Activated CD4-positive, alpha-beta T cell treated with anti-CD3 and anti-CD28 coated beads, Interleukin-2, amount 10 ng/mL, durations not matched to agents 7 days and 5 days (primary cell): ENCODE measurements at regions not wholly inside any gene's neighbourhood (a gene's known extent, or its start where the extent isn't known, plus 50 kb on each side); places are given as distances from the start of the nearest gene placed in this dataset.

ENCODE experiments used
- CTCF ChIA-PET: fragments of 350-600 bp; sonication (Branson Sonifier 250); formaldehyde crosslinking; loops from one replicate; lab custom pipeline; 2021; ENCODE audit warnings: antibody characterized with exemption; lab: Charles Lee
- POLR2A ChIA-PET: fragments of 350-600 bp; sonication (Branson Sonifier 250); formaldehyde crosslinking; loops from one replicate; lab custom pipeline; 2021; ENCODE audit warnings: antibody characterized with exemption; lab: Charles Lee
- DNase-seq: peaks from one replicate; pipeline ENCODE4 v3.0.0-alpha.2; 2020
- H3K27ac Mint-ChIP-seq: one replicate; pipeline ENCODE4 v1.8.0; 2021; ENCODE audit warnings: mild to moderate bottlenecking, moderate library complexity, mixed read lengths
- H3K27me3 Mint-ChIP-seq: one replicate; pipeline ENCODE4 v1.8.0; 2021; ENCODE audit warnings: mixed read lengths
- H3K36me3 Mint-ChIP-seq: one replicate; pipeline ENCODE4 v1.8.0; 2021; ENCODE audit warnings: low read depth, mixed read lengths
- H3K4me1 Mint-ChIP-seq: one replicate; pipeline ENCODE4 v1.8.0; 2021; ENCODE audit warnings: mixed read lengths
- H3K4me3 Mint-ChIP-seq: one replicate; pipeline ENCODE4 v1.8.0; 2021; ENCODE audit warnings: mild to moderate bottlenecking, moderate library complexity, mixed read lengths
- H3K9me3 Mint-ChIP-seq: one replicate; pipeline ENCODE4 v1.8.0; 2021; ENCODE audit warnings: mixed read lengths

DNA sequence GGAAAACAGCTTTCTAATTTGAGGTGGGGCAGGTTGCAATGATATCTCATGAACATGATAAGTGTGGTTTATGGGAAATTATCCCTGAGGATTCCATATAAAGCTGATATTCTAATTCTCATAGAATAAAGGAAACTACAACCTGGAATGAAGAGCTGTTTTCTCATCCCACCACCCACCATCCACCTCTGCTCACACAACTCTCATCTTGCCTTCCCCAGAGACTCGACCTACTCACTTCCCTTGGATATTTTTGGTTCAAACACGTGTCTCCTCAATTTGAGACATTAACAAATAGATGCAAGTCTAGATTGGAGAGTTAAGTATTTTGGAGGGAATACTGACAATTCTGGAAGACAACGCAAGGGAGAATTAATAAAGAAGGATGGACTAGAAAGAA is 490.9 kb downstream of the TMEM182 start:
- DNase-seq = no peak
- H3K9me3 Mint-ChIP-seq = peaks cover 3% of the 10 kb centered on the region
- CTCF ChIA-PET = no interaction called here
- no peaks in the 10 kb centered on the region for H3K36me3 Mint-ChIP-seq
- H3K4me3 Mint-ChIP-seq = no peak overlapping the region
- POLR2A ChIA-PET = no interaction called here
- no peak overlapping the region for H3K27ac Mint-ChIP-seq
- no peaks in the 10 kb centered on the region for H3K27me3 Mint-ChIP-seq
- no peaks in the 10 kb centered on the region for H3K4me1 Mint-ChIP-seq

DNA sequence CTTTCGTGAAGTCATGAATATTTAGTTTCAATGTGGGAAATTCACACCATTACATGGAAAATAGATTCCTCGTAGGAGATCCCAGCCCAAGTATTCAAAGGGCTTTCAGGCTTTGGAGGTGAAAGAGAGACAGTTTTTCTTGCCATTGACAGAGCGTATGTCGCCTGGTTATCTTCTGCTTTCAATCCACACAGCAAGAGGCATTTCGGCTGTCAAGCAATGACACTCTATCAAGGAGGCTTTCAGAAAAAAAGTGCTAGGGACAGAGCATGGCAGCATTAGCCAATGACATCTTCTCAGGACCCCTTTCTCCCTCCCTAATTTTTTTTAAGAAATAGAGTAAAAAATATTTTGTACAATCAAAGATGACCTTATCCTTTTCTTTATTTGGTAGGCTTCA is 492.8 kb downstream of the TMEM182 start:
- CTCF ChIA-PET = no interaction called here

DNA sequence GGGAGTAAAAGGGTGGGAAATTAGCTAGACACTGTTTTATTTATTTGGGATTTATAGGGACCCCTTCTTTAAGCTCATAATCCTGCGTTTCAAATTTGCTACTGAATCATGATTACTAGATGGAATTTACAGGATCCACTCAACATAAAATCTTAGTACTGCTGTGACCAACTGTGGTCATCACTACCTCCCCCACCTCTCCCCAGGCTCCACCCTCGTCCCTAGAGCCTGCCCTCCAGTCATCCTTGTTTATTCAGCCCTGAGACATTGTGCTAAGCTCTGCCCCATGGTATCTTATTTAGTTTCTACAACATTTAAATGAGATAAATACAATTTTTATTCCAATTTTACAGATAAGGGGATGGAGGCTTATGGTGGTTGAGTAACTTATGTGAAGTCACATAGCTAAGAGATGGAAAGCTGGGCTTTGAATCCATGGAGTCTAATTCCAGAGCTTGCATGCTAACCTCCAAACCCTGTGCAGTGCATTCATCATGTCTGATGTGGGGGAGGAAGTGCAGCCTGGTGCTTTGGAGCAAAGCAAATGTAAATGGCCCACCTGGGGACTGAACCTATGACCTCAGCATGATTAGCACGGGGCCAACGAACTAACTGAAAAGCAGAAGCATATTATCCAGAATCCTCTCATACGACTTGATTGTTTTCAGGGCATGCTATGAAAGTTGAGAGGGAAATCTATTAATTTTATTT is 502.4 kb downstream of the TMEM182 start:
- H3K36me3 Mint-ChIP-seq = no peaks in the 10 kb centered on the region
- H3K27me3 Mint-ChIP-seq = no peaks in the 10 kb centered on the region
- no peaks in the 10 kb centered on the region for H3K4me1 Mint-ChIP-seq
- no peak overlapping the region for H3K27ac Mint-ChIP-seq
- DNase-seq = no peak
- POLR2A ChIA-PET = no interaction called here
- peaks cover 6% of the 10 kb centered on the region for H3K9me3 Mint-ChIP-seq
- H3K4me3 Mint-ChIP-seq = no peak overlapping the region
- CTCF ChIA-PET = no interaction called here

More for the DNA sequence above, 492.8 kb downstream of the TMEM182 start:
- POLR2A ChIA-PET = no interaction called here
- no peak for DNase-seq
- H3K4me3 Mint-ChIP-seq = no peak overlapping the region
- no peaks in the 10 kb centered on the region for H3K36me3 Mint-ChIP-seq
- no peak overlapping the region for H3K27ac Mint-ChIP-seq
- peaks cover 3% of the 10 kb centered on the region for H3K9me3 Mint-ChIP-seq
- H3K27me3 Mint-ChIP-seq = no peaks in the 10 kb centered on the region
- H3K4me1 Mint-ChIP-seq = no peaks in the 10 kb centered on the region

DNA sequence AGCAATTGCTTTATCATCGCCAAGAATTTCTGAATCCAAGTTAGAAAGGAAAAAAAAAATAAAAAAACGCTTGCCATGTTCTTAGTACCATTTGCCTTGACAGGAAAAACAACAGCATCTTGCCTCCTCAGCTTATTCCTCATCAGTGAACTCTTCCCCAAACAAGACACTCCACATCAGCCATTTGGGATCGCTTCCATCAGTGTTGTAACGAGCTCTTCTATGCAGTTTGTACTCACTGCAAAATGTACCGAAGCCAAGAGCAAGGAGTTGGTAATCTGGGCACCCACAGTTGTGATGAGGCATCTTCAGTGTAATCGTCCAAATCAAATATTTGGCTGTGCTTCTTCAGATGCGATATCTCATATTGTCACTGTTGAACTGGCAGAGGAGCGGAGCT is 503.7 kb downstream of the TMEM182 start:
- Mint-ChIP-seq H3K36me3 (no peaks in the 10 kb centered on the region), H3K4me3 (no peak overlapping the region), H3K27me3 (no peaks in the 10 kb centered on the region), H3K9me3 (peaks cover 6% of the 10 kb centered on the region), H3K27ac (no peak overlapping the region), H3K4me1 (no peaks in the 10 kb centered on the region)
- CTCF ChIA-PET = no interaction called here
- DNase-seq = no peak
- POLR2A ChIA-PET = no interaction called here

DNA sequence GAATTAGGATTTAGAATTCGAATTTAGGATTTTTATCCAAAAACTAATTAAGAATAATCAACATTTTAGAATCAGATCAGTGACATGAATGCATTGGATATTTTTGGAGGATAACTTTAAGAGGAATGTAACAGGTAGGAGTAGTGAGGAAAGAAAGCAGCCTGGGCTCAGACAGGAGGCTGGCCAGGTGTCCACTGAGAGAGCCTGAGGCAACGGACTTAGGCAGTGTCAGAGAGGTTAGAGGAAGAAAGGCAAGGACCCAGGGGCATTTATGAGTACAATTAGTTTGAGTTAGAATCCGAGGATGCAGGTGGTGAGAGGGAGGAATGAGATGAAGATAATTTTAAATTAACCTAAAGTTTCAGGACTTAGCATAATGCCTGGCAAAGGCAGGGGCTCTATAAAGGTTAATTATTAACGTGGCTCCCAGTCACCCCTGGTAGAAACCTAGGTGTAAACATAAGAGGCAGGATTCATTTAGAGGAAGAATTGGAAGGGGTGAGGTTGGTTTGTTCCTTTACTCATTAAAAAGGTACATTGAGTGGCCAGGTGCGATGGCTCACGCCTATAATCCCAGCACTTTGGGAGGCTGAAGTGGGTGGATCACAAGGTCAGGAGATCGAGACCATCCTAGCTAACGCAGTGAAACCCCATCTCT is 507.1 kb downstream of the TMEM182 start:
- H3K4me1 Mint-ChIP-seq = no peaks in the 10 kb centered on the region
- ChIA-PET POLR2A (no interaction called here), CTCF (interaction anchor here (0.6 kb wide), 2 partner anchors 28 to 838 kb away, joined by 3 to 4 read pairs; no protein-coding TSS in a partner anchor)
- no peaks in the 10 kb centered on the region for H3K27me3 Mint-ChIP-seq
- no peak for DNase-seq
- H3K36me3 Mint-ChIP-seq = no peaks in the 10 kb centered on the region
- H3K27ac Mint-ChIP-seq = no peak overlapping the region
- no peak overlapping the region for H3K4me3 Mint-ChIP-seq
- peaks cover 11% of the 10 kb centered on the region for H3K9me3 Mint-ChIP-seq

DNA sequence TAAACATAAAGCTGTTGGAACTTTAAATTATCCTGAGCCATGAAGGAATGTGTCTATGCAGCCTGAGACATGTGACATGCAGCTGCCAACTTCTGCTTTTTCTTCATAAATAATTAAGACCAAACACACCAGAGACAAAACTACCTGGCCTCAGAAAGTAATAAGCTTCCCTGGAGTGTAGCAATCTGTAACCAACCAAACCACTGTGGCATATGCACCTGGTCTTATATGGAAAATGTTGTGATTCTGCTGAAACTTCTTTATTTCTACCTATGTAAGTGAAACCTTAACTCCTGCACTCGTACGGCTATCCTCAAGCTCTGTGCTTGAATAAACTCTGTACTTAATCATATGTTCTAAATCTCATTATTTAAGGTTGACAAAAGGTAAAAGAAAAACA is 515.0 kb downstream of the TMEM182 start:
- Mint-ChIP-seq H3K4me3 (no peak overlapping the region), H3K27me3 (no peaks in the 10 kb centered on the region), H3K36me3 (no peaks in the 10 kb centered on the region), H3K27ac (no peak overlapping the region), H3K9me3 (peaks cover 5% of the 10 kb centered on the region), H3K4me1 (no peaks in the 10 kb centered on the region)
- CTCF ChIA-PET = no interaction called here
- no peak for DNase-seq
- POLR2A ChIA-PET = no interaction called here

DNA sequence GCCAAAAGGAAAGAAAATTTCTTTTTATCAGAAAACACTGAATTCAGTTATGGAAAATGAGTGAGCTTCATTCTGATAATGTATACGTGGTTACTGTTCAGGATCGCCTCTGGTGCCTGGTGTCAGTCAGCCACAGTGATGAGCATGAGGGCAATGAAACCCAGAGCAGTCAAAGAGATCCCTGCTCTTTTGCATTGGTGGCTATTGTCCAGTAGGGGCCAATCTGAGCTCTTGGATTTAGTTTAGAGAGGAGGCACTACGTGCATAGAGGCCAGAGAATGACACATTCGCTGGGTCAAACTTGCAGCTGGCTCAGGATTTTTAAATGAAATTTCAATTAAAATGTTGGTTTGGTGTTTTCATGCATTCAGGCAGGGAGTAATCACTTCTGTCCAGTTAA is 522.9 kb downstream of the TMEM182 start:
- Mint-ChIP-seq H3K4me3 (no peak overlapping the region), H3K27me3 (no peaks in the 10 kb centered on the region), H3K9me3 (no peaks in the 10 kb centered on the region), H3K27ac (no peak overlapping the region), H3K4me1 (no peaks in the 10 kb centered on the region), H3K36me3 (no peaks in the 10 kb centered on the region)
- ChIA-PET POLR2A (no interaction called here), CTCF (no interaction called here)
- DNase-seq = no peak

DNA sequence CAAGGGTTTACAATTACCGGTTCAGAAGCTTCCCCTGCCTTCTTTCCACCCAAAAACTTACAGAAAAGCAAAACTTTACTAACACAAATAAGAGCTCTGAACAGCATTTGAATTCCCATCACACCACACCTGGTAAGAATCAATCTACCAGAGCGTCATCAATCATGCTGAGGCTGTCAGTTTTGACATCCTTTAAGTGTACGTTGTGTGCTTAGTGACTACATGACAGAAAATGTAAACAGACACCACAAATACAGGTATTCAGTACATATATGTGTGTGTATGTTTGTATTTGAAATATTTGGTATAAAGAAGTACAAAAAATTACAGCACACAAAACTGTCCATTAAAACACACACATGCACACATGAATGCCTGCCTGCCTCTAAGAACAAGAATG is 523.5 kb downstream of the TMEM182 start:
- no peak overlapping the region for H3K4me3 Mint-ChIP-seq

DNA sequence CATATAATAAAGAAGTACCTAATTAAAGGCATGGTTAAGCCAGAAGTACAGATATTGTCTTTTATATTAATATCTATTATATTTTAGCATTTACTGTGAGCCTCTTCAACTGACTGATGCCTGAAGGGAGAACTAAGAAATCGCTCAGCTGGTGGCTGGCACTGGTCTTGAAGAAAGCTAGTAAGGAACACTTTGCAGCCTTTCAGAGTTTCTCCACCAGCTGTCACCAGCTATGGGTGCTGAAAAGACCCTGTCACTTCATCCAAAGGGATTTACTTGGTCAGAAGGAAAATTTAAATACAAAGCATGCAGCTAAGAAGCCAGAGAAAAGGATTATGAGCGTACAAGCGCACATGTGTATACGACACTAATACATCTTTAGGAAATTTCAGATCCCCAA is 525.9 kb downstream of the TMEM182 start:
- no peaks in the 10 kb centered on the region for H3K36me3 Mint-ChIP-seq
- POLR2A ChIA-PET = no interaction called here

More for the DNA sequence above, 523.5 kb downstream of the TMEM182 start:
- CTCF ChIA-PET = interaction anchor here (0.6 kb wide), 1 partner anchor 28 kb away, joined by 3 read pairs; no protein-coding TSS in a partner anchor
- Mint-ChIP-seq H3K36me3 (no peaks in the 10 kb centered on the region), H3K4me1 (no peaks in the 10 kb centered on the region), H3K27me3 (no peaks in the 10 kb centered on the region), H3K9me3 (no peaks in the 10 kb centered on the region), H3K27ac (no peak overlapping the region)
- POLR2A ChIA-PET = no interaction called here
- DNase-seq = no peak

DNA sequence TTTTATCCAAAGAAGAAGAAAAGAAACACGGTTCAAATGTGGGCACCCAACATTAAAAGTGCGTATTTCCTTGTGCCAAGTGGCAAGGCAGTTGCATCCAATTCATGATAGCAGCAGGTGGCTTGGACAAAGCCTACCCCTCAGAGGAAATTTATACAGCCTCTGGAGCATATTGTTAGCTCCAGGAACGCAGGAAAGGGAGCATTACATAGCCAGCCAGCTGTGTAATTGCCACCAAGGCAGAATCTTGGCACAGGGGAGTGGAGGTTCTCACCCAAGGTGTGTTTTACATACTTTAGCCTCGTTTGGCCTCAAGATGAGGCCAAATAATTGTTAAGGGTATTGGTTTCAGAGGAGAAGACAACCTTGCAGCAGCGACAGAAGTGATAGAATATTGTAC is 526.9 kb downstream of the TMEM182 start:
- Mint-ChIP-seq H3K4me3 (no peak overlapping the region), H3K27ac (no peak overlapping the region), H3K27me3 (peaks cover 11% of the 10 kb centered on the region), H3K4me1 (no peaks in the 10 kb centered on the region), H3K36me3 (no peaks in the 10 kb centered on the region), H3K9me3 (no peaks in the 10 kb centered on the region)
- DNase-seq = no peak
- POLR2A ChIA-PET = no interaction called here
- CTCF ChIA-PET = no interaction called here

More for the DNA sequence above, 525.9 kb downstream of the TMEM182 start:
- Mint-ChIP-seq H3K27ac (no peak overlapping the region), H3K4me3 (no peak overlapping the region), H3K9me3 (no peaks in the 10 kb centered on the region), H3K4me1 (no peaks in the 10 kb centered on the region), H3K27me3 (peaks cover 1% of the 10 kb centered on the region)
- no peak for DNase-seq
- CTCF ChIA-PET = no interaction called here

DNA sequence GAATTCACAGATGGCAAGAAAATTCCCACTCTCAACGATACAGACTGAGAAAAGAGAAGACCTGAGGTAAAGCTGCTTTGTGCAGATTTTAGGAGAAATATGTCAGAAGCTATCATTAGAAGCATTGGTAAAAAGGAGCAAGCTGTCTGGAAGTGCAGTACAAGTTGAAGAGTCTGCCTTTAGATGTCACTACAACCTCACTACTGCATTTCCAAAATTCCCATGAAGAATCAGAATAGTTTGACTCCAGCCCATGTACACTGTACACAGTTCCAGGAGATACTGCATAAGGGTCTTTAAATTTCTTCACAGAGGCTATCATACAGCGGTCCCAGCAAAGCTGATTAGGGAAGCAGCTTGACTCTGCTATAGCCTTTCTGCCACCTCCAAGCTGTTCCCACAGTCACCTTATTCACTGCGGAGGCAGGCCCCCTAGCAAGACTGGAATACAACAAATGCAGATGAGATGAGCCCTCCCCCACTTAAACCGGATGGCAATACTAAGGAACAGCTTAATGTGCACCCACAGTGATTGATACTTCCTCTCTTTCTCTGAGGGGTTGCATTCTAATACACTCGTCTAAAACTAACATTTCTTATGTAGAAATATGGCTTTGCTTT is 527.4 kb downstream of the TMEM182 start:
- Mint-ChIP-seq H3K27ac (no peak overlapping the region), H3K4me3 (no peak overlapping the region), H3K9me3 (no peaks in the 10 kb centered on the region), H3K4me1 (no peaks in the 10 kb centered on the region), H3K36me3 (no peaks in the 10 kb centered on the region), H3K27me3 (peaks cover 12% of the 10 kb centered on the region)
- CTCF ChIA-PET = no interaction called here
- DNase-seq = no peak
- POLR2A ChIA-PET = no interaction called here

DNA sequence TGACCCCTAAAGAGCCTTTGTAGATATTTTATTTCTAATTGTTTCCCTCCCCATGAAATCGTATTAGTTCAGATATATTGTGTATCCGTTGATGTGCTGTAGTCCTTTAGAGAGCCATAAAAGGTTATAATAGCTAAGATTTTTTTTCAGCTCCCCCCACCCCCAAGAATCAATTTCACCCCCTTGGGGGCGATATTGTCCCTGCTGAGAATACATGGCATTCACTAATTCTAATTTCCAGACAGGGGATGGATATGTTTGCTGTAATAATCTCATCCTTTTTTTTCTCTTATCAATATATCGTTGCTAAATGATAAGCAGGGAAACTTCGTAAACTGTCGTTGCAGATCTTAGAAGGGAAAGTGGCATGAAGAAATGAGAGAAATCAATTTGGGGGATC is 530.7 kb downstream of the TMEM182 start:
- Mint-ChIP-seq H3K36me3 (no peaks in the 10 kb centered on the region), H3K9me3 (no peaks in the 10 kb centered on the region), H3K4me1 (no peaks in the 10 kb centered on the region), H3K4me3 (no peak overlapping the region), H3K27me3 (peaks cover 12% of the 10 kb centered on the region), H3K27ac (no peak overlapping the region)
- DNase-seq = no peak
- POLR2A ChIA-PET = no interaction called here
- CTCF ChIA-PET = no interaction called here

DNA sequence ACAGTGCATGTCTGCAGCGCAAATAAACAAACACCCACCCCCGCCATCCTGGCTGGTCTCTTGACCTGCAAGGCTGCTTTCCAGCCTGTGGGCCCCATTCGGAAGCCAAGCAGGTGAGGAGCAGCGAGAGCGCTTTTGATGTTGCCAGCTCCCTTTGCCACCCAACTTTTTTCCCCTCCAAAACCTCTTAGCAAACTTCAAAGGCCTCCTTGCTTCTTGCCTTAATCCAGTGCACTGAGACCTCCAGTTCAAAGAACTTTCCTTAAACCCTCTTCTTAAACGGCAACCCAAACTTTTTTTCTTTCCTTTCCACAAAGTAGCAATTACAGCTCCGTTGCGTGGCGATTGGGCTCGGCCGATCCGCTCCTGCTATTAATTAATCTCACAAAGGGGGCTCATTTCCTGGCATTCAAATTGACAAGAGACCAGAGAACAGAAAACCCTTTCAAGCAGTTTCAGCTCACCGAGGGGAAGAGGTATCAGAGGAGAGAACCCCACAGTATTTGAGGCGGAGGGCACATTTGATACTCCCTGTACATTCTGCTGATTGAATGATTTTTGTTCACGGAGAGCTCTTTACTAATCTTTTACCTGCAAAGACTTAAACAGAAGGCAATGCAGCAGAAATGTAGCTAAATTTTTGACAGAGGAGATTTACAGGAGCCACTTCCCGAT is 531.4 kb downstream of the TMEM182 start:
- H3K36me3 Mint-ChIP-seq = no peaks in the 10 kb centered on the region
- no peak for DNase-seq
- no peaks in the 10 kb centered on the region for H3K4me1 Mint-ChIP-seq
- CTCF ChIA-PET = no interaction called here
- POLR2A ChIA-PET = no interaction called here
- H3K4me3 Mint-ChIP-seq = no peak overlapping the region
- no peak overlapping the region for H3K27ac Mint-ChIP-seq
- no peaks in the 10 kb centered on the region for H3K9me3 Mint-ChIP-seq
- H3K27me3 Mint-ChIP-seq = peaks cover 12% of the 10 kb centered on the region
